HG03442 (cell line): ENCODE measurements at regions not wholly inside any gene's neighbourhood (a gene's known extent, or its start where the extent isn't known, plus 50 kb on each side); places are given as distances from the start of the nearest gene placed in this dataset.
"Not testable (repeated sequence)": the region's sequence is repeated elsewhere in the genome, so short reads cannot be mapped to it uniquely, and the experiment has no call there.

ENCODE experiments used
- ATAC-seq: cut with Tn5 transposase; IDR thresholded peaks from one replicate; pipeline ENCODE4 v1.9.1; 2021; ENCODE audit warnings: mild to moderate bottlenecking, moderate library complexity; ENCODE audit not compliant: unreplicated experiment

DNA sequence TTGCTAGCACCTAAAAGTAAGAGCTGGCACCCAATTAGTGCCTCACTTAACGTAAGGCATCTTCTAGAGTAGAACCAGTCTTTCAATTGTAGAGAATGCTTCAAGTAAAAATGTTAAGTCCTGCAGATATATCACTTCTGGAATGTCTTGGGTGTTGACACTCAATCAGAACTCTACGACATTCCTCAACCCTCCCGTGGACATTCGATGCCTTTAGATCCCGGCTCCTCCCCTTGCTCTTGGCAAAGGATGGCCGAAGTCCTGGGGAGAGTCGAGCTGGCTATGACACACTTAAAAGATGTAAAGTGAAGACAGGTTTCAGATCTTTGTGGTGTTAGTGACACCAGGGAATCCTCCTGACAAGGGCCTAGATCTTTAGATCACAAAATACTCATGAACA lies 87.5 kb upstream of the ERCC6L2 start:
- no peak for ATAC-seq

DNA sequence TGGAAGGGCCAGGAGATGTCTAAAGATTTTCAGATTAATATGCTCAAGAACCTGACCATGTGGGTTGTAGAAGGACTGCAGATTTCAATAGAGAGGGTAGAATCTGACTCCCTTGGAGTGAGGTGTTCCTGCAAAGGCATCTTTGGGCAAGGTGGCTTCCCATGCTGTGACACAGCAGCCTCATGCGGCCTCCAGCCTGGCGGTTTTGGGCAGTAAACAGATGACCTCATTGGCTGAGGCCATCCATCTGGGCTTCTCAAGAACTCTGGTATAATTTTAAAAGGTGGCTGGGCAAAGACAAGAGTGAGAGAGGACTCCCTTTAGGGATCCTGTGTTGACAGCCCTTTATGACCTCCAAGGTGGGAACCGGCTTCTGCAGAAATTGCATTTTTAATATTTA lies 90.3 kb upstream of the ERCC6L2 start:
- no peak for ATAC-seq

DNA sequence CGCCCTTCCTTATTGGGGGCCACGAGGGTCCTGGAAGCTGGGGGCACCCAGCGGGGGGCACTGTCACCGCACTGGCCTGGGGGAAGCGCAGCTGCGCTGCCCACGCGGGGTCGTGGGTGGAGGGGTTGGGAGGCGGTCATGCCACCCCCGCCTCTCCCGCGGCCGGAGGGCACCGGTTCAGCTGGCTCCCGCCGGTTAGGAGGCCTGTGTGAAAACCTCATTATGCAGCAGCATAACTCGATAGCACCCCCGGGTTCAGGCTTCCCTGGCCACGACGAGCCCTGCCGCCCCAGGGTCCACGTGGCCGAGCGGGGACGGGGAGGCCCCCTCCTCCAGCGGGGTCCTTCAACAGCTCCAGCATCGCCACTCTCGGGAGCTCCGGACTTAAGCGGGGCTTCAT lies 91.2 kb upstream of the ERCC6L2 start:
- ATAC-seq: no peak

DNA sequence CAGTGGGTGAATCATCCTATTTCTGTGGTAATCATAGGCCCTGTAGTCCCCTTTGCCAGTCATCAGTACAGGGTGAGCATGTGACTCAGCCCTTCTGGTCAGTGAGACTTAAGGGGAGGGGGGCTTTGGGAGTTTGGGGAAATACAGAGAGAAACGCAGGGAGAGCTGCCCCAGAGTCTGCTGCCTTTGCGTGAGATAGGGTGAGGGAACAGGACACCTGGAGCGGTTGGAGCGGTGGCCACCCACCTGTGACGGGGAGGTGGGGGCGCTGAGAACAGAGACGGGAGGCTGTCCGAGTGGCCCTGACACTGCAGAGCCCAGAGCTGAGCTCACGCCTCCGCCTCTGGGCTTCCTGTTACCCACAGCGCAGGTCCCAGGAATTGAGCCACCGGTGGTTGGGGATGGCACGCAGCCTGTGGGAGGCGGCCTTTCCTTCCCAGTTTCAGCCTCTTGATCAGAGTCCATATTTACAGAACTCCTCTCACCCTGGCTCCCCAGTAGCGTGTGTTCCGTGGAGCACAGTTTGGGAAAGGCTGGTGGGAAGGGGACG lies 92.0 kb upstream of the ERCC6L2 start:
- no peak for ATAC-seq

DNA sequence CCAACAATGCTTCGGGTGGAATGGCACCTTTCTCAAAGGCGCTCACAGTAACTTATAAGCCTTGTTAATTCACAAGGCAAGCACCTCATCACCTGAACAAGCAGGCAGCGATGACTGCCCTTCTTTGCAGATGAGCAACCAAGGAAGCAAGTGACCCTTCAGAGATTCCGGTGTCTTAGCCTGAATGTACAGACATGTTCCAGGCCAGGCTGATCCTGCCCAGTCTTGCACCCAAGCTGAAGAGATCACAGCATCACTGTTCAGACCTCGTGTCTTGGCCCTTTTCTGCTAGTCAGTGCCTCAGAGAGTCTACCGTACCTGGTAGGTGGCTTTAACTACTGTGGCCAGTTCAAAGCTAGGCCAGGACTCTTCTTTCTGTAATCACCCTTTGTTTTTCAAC lies 94.7 kb upstream of the ERCC6L2 start:
- no peak for ATAC-seq

DNA sequence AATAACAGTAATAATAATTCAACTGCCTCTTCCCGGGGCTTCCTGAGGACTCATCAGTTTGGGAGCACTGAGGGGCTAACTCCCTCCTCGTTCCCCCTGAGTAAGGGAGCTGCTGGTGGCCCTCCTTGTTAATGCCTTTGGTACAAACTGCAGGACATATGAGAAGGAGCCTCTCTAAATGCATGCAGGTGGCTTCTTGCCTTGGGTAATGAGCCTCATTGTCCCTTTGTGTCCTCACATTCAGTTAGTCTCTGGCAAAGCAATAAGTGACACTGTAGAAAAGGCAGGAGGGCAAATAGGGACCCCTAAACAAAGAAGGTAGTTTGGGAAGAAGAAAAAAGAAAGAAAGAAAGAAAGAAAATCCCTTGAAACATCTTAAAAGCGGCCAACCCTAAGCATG lies 95.4 kb upstream of the ERCC6L2 start:
- no peak for ATAC-seq

DNA sequence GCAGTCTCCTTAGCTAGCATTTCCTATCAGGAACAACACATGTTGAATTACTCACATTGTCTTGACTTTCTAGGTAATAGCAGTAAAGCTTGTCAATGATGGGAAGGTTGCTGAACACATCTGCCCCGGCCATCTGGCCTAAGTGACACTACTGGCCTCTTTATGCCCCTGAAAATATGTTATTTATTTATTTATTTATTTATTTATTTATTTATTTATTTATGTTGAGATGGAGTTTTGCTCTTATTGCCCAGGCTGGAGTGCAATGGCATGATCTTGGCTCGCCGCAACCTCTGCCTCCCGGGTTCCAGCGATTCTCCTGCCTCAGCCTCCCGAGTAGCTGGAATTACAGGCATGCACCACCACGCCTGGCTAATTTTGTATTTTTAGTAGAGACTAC lies 95.9 kb upstream of the ERCC6L2 start:
- ATAC-seq: not testable (repeated sequence)

DNA sequence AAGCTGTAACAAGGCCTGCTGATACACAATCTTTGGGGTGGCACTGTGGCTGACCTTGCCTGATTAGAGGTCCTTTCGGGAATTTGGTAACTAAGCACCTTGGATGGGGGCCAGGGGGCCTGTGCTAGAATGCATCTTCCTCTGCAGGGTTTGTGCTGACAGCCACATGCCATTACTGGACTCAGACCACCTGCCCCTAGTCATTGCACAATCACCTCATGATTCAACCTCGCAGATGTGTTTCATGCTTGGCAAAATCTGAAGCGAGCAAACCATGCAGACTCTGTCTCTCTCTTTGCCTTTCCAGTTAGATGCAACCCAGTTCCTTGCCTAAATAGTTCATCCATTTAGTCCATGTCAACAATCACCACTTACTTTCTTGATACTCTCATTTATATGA lies 96.5 kb upstream of the ERCC6L2 start:
- no peak for ATAC-seq

DNA sequence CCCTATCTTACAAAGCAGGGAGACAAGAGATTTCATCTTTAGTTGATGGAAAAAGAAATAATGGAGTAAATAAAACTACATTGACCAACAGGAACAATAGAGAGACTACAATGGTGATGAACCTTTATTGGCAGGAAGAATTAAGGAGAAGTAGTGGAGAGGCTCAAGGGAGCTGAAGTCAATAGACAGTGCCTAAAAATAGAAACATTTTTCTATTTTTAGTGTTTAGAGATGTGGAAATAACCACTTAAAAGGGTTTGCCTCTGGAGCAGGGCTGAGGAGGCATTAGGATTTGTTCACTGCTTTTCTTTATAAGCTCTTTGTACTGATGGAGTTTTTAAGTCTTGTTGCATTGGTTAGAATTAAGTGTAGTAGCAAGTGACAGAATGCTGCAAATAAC lies 98.4 kb upstream of the ERCC6L2 start:
- ATAC-seq: no peak

DNA sequence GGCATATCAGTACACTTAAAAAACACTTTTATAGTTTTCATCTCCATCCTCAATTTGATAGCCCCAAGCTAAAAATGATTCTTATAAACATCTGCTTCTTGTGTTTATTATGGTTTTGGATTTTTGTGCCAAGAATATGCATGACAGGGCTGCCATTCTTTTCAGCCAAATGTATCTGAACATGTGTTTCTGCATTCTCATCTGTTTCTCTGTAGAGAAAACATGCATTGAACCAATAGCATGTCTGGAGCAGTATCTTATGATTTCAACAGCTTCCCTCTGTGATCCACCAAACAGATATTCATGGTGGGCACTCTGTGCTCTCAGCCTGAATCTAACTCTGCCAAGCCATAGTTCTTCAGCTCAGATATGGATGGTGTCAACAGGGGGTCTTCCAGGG lies 99.3 kb upstream of the ERCC6L2 start:
- ATAC-seq: no peak

DNA sequence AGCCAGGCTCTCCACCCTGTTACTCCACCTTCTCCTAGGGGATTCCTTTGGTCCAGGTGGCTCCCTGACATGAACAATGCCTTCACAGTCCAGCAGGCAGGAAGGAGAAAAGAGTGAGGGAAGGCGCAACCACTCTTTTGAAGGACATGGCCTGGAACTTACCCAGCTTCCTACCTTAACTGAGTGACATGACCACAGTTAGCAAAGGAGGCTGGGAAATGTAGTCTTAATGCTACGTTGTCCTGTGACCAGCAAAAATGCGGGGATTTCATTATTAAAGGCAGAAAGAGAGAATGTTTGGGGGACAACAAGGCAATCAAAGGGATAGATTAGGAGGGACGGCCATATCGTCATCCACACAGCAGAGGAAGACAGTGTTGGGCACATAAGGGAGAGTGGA lies 100.3 kb upstream of the ERCC6L2 start:
- no peak for ATAC-seq

DNA sequence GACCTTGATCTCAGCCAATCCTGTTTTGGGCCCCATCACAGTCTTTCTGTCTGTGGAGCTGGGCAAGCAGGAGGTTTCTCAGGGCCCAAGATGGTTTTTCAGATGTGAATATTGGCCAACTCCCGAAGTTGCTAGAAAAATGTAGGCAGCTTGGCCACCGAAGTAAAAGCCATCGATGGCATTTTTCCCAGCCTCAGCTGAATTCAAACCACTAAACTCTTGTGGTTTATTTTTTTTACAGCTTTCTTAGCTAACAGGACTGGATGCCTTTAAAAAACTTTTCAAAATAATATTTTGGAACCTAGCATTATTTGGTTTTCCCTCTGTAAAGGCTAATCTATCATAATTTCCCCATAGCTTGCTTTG lies 102.5 kb upstream of the ERCC6L2 start:
- ATAC-seq: no peak

DNA sequence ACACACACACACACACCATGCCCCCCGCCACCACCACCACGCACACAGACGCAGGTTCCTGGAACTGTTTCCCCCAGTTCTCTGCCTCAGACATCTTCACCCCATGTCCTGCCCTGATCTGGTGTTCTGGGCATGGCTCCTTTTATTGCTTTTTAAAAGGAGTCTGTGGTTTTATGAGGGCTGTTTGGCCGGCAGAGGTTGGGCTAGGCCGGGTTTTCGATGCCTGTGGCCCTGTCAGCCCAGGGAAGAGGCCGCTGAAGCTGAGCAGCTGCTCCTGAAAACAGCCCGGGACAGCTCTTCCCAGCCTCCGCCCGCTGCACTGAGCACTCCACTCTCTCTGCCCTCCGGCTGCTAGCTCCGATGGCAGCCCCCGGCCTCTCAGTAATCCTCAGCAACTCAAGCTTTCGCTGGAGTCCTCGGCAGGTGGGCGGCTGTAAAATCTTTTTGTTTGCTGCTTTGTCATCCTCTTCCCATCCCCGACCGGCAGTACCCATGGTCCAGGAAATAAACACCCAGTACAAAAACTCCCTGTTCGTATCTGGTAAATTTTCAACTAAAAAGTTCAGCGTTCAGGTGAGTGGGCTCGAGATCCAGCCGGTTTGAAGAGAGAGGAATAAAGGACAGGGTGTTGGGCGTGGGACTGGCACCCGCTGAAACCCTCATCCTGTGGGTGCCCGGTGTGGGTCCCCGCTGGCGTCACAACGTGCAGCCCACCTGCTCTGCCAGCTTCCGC lies 103.0 kb upstream of the ERCC6L2 start:
- ATAC-seq: no peak

DNA sequence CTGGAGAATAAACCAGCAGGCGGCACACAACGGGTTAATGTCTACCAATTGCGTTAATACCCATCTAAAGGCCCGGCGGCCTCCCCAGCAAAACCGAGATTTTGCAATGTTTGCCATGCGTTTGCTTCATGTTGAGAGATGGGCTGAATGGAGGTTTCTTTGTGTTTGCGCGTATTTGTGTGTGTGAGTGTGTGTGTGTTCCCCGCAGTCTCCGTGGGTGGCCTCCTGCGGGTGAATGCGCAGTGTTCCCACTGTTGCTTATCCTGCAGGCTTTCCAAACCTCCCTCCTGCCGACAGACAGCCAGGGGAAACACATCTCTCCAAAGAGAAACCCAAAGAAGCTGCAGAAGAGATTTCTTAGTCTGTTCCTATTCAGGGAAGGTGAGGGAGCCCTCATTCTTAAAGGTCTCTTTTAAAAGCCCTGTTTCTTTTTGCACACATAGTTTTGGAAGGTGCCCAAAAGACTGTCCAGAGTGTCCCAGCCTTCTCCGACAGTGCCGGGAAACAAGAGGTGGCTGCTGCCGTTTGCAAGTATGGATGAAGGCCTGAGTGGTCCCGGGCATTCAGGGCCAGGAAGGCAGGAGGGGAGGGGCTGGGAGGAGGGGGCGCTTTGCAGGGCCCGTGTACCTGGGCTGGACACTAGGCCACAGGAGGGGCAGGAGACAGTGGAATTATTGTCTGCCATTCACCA lies 103.8 kb upstream of the ERCC6L2 start:
- ATAC-seq: no peak

DNA sequence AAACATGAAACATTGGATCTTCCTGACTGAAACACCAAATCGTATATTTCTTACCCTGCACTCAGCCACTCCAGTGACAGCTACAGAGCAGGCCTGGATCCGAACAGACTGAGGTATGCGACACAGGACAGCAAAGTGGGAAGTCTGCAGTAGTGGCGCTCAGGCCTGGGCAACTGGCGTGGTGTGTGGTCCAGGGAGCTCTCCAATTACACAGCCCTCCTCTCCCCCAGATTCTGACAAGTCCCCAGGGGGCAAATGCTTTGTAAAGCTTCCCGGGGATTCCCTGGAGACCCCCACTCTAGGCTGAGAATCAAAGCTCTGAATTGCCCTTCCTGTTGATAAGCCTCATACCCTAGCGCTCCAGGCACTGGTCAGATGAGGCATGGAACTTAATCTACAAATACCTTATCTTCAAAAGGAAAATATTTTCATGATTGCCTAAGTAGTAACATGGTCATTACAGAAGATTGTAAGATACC lies 104.8 kb upstream of the ERCC6L2 start:
- no peak for ATAC-seq

DNA sequence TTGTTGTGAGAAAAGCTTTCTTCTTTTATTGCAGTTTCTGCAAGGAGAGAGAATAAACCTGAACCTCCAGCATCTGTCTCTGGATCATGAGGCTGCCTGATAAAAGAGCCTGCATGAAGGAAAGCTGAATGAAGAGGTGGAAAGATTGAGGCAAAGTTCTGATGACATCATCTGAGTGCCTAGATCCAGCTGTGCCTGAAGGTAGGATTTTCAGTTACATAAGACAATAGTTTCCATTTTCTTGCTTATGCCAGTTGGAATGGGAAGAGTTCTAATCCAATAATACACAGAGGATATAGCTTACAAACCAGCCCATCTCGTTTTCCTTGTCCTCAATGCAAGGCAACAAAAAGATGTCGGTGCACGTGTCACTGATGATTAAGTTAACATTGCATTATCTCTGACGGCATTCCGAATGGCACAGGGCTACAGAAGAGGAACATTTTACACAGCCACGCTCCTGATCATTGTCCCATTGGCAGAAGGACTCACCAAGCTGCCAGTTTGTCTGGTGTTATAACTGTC lies 105.5 kb upstream of the ERCC6L2 start:
- ATAC-seq: no peak

DNA sequence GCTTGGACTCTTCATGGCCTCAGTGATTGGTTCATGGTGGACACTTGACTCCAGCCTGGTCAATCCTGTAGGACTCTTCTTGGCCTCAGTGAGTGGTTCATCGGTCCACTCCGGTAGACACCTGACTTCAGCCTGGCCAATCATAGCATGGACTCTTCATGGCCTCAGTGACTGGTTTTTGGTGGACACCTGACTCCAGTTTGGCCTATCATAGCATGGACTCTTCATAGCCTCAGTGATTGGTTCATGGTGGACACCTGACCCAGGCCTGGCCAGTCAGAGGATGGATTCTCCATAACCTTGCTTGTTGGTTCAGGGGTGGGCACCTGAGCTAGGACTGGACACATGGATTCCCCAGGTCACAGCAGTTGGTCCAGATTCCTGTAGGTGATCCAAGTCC lies 106.0 kb upstream of the ERCC6L2 start:
- ATAC-seq: no peak

DNA sequence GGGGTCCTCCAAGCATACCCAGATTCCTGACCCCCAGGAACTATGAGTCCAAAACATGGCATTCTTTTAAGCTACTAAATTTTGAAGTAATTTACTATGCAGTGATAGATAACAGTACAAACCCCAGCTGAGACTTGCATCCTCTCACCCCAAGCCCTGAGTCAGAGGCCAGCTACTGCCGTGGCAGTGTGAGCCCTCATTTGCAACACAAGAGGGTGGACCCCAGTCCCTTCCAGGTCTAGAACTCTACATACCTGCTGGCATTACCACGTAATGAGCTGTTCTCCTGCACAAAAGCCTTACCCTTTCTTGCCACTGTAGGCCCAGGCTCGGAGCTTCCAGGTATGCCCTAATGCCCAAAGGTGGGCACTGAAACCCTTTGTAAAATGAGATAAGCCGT lies 108.6 kb upstream of the ERCC6L2 start:
- ATAC-seq: no peak

DNA sequence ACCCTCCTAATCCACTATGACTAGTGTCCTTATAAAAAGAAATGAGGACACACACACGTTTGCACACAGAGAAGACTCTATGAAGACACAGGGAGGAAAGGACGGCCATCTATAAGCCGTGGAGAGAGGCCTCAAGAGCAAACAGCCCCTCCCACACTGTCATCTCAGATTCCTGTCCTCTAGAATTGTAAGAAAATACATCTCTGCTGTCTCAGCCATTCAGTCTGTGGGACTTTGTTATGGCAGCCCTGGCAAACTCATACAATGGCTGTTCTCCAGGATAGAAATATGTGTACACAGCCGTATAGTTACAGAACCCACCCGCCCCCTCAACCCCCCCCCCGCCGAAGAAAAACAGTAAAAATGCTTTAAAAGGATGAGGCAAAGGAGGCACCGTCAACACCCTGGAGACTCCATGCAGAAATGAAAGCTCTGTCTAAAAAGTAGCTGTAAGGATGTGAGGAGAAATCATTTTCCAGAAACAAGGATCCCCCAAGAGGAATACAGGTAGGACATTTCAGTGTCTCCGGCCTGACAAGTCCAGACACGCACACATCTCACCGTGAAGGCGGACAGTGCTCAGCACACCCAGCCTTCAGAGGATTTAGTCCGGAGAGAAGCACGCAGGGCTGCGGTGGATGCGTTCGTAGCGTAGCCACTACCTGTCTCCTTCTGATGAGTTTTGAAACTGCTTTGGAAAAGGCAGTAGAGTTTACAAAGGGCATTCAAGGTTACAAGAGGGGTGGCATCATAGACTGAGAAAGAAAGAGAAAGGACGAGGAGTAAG lies 110.8 kb upstream of the ERCC6L2 start:
- ATAC-seq: no peak

DNA sequence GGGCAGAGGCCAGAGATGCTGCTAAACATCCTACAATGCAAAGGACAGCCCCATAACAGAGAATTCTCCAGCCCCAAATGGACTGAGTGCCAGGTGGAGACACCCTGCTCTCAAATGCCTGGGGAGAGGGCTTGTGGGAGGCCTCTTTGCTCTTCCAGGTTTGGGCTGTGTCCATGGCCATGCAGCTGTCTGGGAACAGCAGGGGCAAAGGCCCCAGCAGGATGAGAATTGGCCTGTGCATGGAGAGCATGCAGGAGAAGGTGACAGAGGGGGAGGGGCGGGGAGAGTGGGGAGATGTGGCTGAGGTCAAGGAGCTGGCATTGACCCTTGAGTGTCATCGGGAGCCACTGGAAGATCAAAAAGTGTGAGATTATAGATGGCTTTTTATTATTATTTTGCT lies 111.5 kb upstream of the ERCC6L2 start:
- no peak for ATAC-seq

DNA sequence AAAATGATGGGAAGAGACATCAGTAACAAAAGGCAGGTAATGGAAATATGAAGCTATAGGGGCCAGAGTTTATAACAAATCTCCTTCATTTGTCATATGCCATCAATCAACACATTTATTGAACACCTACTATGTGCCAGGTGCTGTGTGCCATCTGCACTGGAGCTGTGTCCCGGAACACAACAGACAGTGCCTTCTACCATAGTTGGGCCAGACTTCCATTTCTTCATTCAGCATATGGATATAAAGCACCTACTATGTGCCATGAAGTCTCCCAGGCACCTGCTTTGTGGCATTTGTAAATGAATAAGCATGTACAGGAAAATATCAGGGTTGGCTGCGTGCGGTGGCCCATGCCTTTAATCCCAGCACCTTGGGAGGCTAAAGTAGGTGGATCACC lies 112.5 kb upstream of the ERCC6L2 start:
- no peak for ATAC-seq
